ENCODE measurements at regions not wholly inside any gene's neighbourhood (a gene's known extent, or its start where the extent isn't known, plus 50 kb on each side); places are given as distances from the start of the nearest gene placed in this dataset.

GRCh38 chr1:175892686-175893085 is 149.3 kb upstream of the TNR start:
- Histone ChIP-seq H3K36me3 (ENCODE audit: control insufficient read depth in 1 of 2, insufficient read depth in 2 of 2, low read length in 2 of 2) (no peaks in the 10 kb centered on the region), H2AFZ (ENCODE audit: low read depth, low read length, poor library complexity, severe bottlenecking) (no peak overlapping the region), H3K27ac (ENCODE audit: low read depth, low read length) (no peak overlapping the region), H3K27me3 (ENCODE audit: insufficient read depth, low read length) (no peaks in the 10 kb centered on the region), H3K9me2 (ENCODE audit: insufficient read depth) (peaks cover 3% of the 10 kb centered on the region; the same call in 1 of the 2 replicates), H3K4me2 (ENCODE audit: low read length) (no peak overlapping the region), H3K9me3 (ENCODE audit: control insufficient read depth in 1 of 2, insufficient read depth in 1 of 2, low read depth in 1 of 2, low read length in 2 of 2) (no peaks in the 10 kb centered on the region), H3K9ac (ENCODE audit: low read length) (no peak overlapping the region), H3K4me1 (ENCODE audit: control insufficient read depth in 1 of 2, insufficient read depth in 2 of 2, low read length in 2 of 2) (no peaks in the 10 kb centered on the region), H3K4me3 (replicated peaks in 1 of 2; ENCODE audit: low read depth in 1 of 2, low read length in 2 of 2) (no peak overlapping the region), H3K79me2 (ENCODE audit: insufficient read depth, low read length) (no peaks in the 10 kb centered on the region), H4K20me1 (ENCODE audit: insufficient read depth) (no peaks in the 10 kb centered on the region)
- DNase-seq (ENCODE audit: low read depth, low spot score): no peak
- POLR2A ChIA-PET: no interaction called here
- RAD21 ChIA-PET (ENCODE audit: low non-redundant PET in 1 of 2, low total read pairs in 2 of 2, uncharacterized antibody in 2 of 2, unreplicated experiment in 2 of 2): no interaction called here
- no peak for ATAC-seq
- intact Hi-C loops (cut with micrococcal nuclease): no loop called here
- no TSS peak for BruUV-seq (replicated peaks)
- CTCF ChIA-PET: no interaction called here
- TF ChIP-seq POLR2A (IDR thresholded peaks at IDR 0.05; ENCODE audit: borderline replicate concordance, extremely low read depth, insufficient read depth, insufficient read length): no peak
- no peak for TF ChIP-seq EZH2 (IDR thresholded peaks at IDR 0.05)
- TF ChIP-seq POLR2AphosphoS5 (IDR thresholded peaks at IDR 0.05; ENCODE audit: low read depth, low read length): no peak
- TF ChIP-seq EZH2phosphoT487 (IDR thresholded peaks at IDR 0.05; ENCODE audit: borderline replicate concordance): no peak
- no peak for TF ChIP-seq CBX3 (IDR thresholded peaks at IDR 0.05; ENCODE audit: low read depth)
- TF ChIP-seq ZNF274 (IDR thresholded peaks at IDR 0.05; ENCODE audit: low read depth, low read length): no peak
- no peak for TF ChIP-seq JUND (IDR thresholded peaks at IDR 0.05)
- no peak for TF ChIP-seq TCF7L2 (IDR thresholded peaks at IDR 0.05; ENCODE audit: borderline replicate concordance, extremely low read depth, insufficient read depth, insufficient read length)
- no peak for TF ChIP-seq SP1 (IDR thresholded peaks at IDR 0.05; ENCODE audit: low read depth)
- no peak for TF ChIP-seq FOSL1 (IDR thresholded peaks at IDR 0.05; ENCODE audit: low read depth)
- no peak for TF ChIP-seq YY1 (IDR thresholded peaks at IDR 0.05; ENCODE audit: extremely low read depth, insufficient replicate concordance, low read depth, low read length)
- no peak for TF ChIP-seq REST (IDR thresholded peaks at IDR 0.05; ENCODE audit: low read depth)
- TF ChIP-seq RAD21 (IDR thresholded peaks at IDR 0.05; ENCODE audit: low read depth): no peak
- no peak for TF ChIP-seq CEBPB (IDR thresholded peaks at IDR 0.05; ENCODE audit: low read depth)
